T-cell (primary cell): ENCODE measurements at regions not wholly inside any gene's neighbourhood (a gene's known extent, or its start where the extent isn't known, plus 50 kb on each side); places are given as distances from the start of the nearest gene placed in this dataset.

Source experiments
- ATAC-seq, 4 experiments: fragments of 200-7000 bp in 3 of 4; fragments of 150-1000 bp in 1 of 4; cut with Tn5 transposase; replicated peaks in 1 of 4; 1 replicate in 3 of 4; 2 replicates in 1 of 4; pipeline ENCODE4 v1.10.0; 2021; ENCODE audit warnings: moderate library complexity in 3 of 4, mild to moderate bottlenecking in 2 of 4, moderate number of reproducible peaks in 1 of 4
- CTCF ChIA-PET, 2 donors: fragments of 300-600 bp; sonication (Branson Sonifier 250); formaldehyde crosslinking; loops; one replicate each; lab custom pipeline; 2022; ENCODE audit warnings: antibody characterized with exemption in 2 of 2; lab: Charles Lee
- POLR2A ChIA-PET, 2 donors: fragments of 300-600 bp; sonication (Branson Sonifier 250); formaldehyde crosslinking; loops; one replicate each; lab custom pipeline; 2022; ENCODE audit warnings: antibody characterized with exemption in 2 of 2; lab: Charles Lee
- DNase-seq, 35 experiments: peaks; one replicate each; pipeline versions ENCODE4 v3.0.0 to v3.0.0-alpha.2; 2013 to 2023
- H3K27ac ChIP-seq: one replicate; pipeline ENCODE4 v1.5.1; 2013; ENCODE audit warnings: low read length
- H3K27me3 ChIP-seq, 2 experiments: replicated peaks in 1 of 2; 1 replicate in 1 of 2; 2 replicates in 1 of 2; pipeline versions ENCODE4 v1.6.1 to v1.7.0; 2013; ENCODE audit warnings: low read length in 1 of 2, mixed read lengths in 1 of 2; ENCODE audit not compliant: control insufficient read depth in 2 of 2, insufficient read depth in 2 of 2; ENCODE audit errors: extremely low read depth in 1 of 2
- H3K36me3 ChIP-seq, 2 donors: 1 replicate in 1 of 2; 2 replicates in 1 of 2; pipeline versions ENCODE4 v1.6.1 to v1.7.0; 2013; ENCODE audit warnings: low read length in 1 of 2; ENCODE audit not compliant: control insufficient read depth in 2 of 2, insufficient read depth in 1 of 2; ENCODE audit errors: extremely low read depth in 1 of 2
- H3K4me1 ChIP-seq, 2 experiments: 1 replicate in 1 of 2; 2 replicates in 1 of 2; pipeline versions ENCODE4 v1.6.1 to v1.7.0; 2013; ENCODE audit warnings: low read length in 2 of 2, mixed read lengths in 1 of 2; ENCODE audit not compliant: insufficient read depth in 2 of 2, control insufficient read depth in 1 of 2; ENCODE audit errors: extremely low read depth in 1 of 2
- H3K4me3 ChIP-seq, 2 donors: 1 replicate in 1 of 2; 2 replicates in 1 of 2; pipeline versions ENCODE4 v1.5.1 to v1.7.0; 2013; ENCODE audit warnings: mild to moderate bottlenecking in 2 of 2, low read length in 1 of 2, moderate library complexity in 1 of 2; ENCODE audit not compliant: control insufficient read depth in 1 of 2; ENCODE audit errors: extremely low read depth in 1 of 2
- H3K9me3 ChIP-seq: 2 replicates; pipeline ENCODE4 v1.7.0; 2013
- H3K27ac Mint-ChIP-seq, 2 donors: one replicate each; pipeline ENCODE4 v1.8.0; 2020 to 2021; ENCODE audit warnings: mild to moderate bottlenecking in 2 of 2, mixed read lengths in 2 of 2
- H3K27me3 Mint-ChIP-seq, 2 donors: one replicate each; pipeline ENCODE4 v1.8.0; 2021 to 2022; ENCODE audit warnings: mixed read lengths in 2 of 2
- H3K36me3 Mint-ChIP-seq: one replicate; pipeline ENCODE4 v1.8.0; 2021; ENCODE audit warnings: mixed read lengths
- H3K4me1 Mint-ChIP-seq, 3 donors: one replicate each; pipeline ENCODE4 v1.8.0; 2020 to 2022; ENCODE audit warnings: mixed read lengths in 3 of 3, mild to moderate bottlenecking in 1 of 3
- H3K4me3 Mint-ChIP-seq, 3 donors: one replicate each; pipeline ENCODE4 v1.8.0; 2020 to 2022; ENCODE audit warnings: mild to moderate bottlenecking in 3 of 3, mixed read lengths in 3 of 3, moderate library complexity in 3 of 3
- H3K9me3 Mint-ChIP-seq, 3 donors: one replicate each; pipeline ENCODE4 v1.8.0; 2020 to 2022; ENCODE audit warnings: mixed read lengths in 3 of 3
- WGBS: methylation state at CpG from one replicate; pipeline ENCODE4 v1.1.5; 2013; ENCODE audit warnings: missing lambda C conversion rate; ENCODE audit not compliant: insufficient coverage; 5-methylcytosine and 5-hydroxymethylcytosine counted together

DNA sequence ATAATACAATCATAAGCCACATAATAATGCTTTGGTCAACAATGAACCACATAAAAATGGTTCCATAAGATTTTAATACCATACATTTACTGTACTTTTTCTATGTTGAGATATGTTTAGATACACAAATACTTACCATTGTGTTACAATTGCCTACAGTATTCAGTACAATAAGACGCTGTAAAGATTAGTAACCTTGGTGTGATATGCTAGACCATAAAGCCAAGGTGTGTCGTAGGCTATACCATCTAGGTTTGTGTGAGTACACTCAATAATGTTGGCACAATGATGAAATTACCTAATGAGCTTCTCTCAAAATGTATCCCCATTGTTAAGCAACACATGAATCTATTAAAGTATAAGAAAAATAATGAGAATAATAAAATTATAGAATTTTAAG is 662.3 kb downstream of the SATB2 start:
- H3K27ac Mint-ChIP-seq, result no peak overlapping the region
- no peaks in the 10 kb centered on the region for H3K4me1 ChIP-seq
- H3K27me3 Mint-ChIP-seq, result no peaks in the 10 kb centered on the region
- H3K4me1 Mint-ChIP-seq, result no peaks in the 10 kb centered on the region
- no peaks in the 10 kb centered on the region for H3K9me3 Mint-ChIP-seq
- no peak for DNase-seq
- CTCF ChIA-PET, result no interaction called here
- H3K27me3 ChIP-seq, result no peaks in the 10 kb centered on the region
- no peaks in the 10 kb centered on the region for H3K36me3 Mint-ChIP-seq
- POLR2A ChIA-PET, result no interaction called here
- WGBS, result no CpG with 5 or more reads among the region's 2 CpGs
- no peak overlapping the region for H3K4me3 ChIP-seq
- H3K4me3 Mint-ChIP-seq, result no peak overlapping the region
- H3K9me3 ChIP-seq, result no peaks in the 10 kb centered on the region
- no peak overlapping the region for H3K27ac ChIP-seq
- no peaks in the 10 kb centered on the region for H3K36me3 ChIP-seq
- ATAC-seq, result no peak

- no peaks in the 10 kb centered on the region for H3K27me3 ChIP-seq
- no peak for ATAC-seq
- Mint-ChIP-seq H3K9me3 (peaks cover 0 to 2% (median 0%) of the 10 kb centered on the region in 3 donors), H3K4me1 (no peaks in the 10 kb centered on the region), H3K4me3 (no peak overlapping the region), H3K36me3 (no peaks in the 10 kb centered on the region), H3K27ac (no peak overlapping the region), H3K27me3 (no peaks in the 10 kb centered on the region)
- no peaks in the 10 kb centered on the region for H3K9me3 ChIP-seq
- H3K36me3 ChIP-seq, result no peaks in the 10 kb centered on the region
- H3K27ac ChIP-seq, result no peak overlapping the region
- CTCF ChIA-PET, result no interaction called here
- no peak overlapping the region for H3K4me3 ChIP-seq
- H3K4me1 ChIP-seq, result no peaks in the 10 kb centered on the region
- POLR2A ChIA-PET, result interaction anchor here in 1 of 2 donors (0.6 kb wide), 1 partner anchor 79 kb away, joined by 3 read pairs; no protein-coding TSS in a partner anchor
- WGBS, result no CpG with 5 or more reads among the region's 1 CpG
- DNase-seq, result no peak
Measured at GRCh38 chr2:198791623-198792022, 666.1 kb downstream of the SATB2 start.

- Histone ChIP-seq H3K4me3 (no peak overlapping the region), H3K27ac (no peak overlapping the region), H3K36me3 (no peaks in the 10 kb centered on the region), H3K4me1 (no peaks in the 10 kb centered on the region), H3K9me3 (no peaks in the 10 kb centered on the region), H3K27me3 (no peaks in the 10 kb centered on the region)
- Mint-ChIP-seq H3K36me3 (no peaks in the 10 kb centered on the region), H3K9me3 (peaks cover 0 to 7% (median 4%) of the 10 kb centered on the region in 3 donors), H3K27ac (no peak overlapping the region), H3K4me1 (no peaks in the 10 kb centered on the region), H3K4me3 (no peak overlapping the region), H3K27me3 (no peaks in the 10 kb centered on the region)
- DNase-seq (no peak), ATAC-seq (no peak)
- CTCF ChIA-PET, result no interaction called here
- POLR2A ChIA-PET, result no interaction called here
- WGBS, result no CpG with 5 or more reads among the region's 2 CpGs
Measured at GRCh38 chr2:198788676-198789075, 669.1 kb downstream of the SATB2 start.

- no peak overlapping the region for H3K27ac Mint-ChIP-seq
- no peak for ATAC-seq
- no peak for DNase-seq
- Histone ChIP-seq H3K9me3 (no peaks in the 10 kb centered on the region), H3K36me3 (no peaks in the 10 kb centered on the region), H3K4me3 (no peak overlapping the region), H3K4me1 (no peaks in the 10 kb centered on the region), H3K27me3 (no peaks in the 10 kb centered on the region), H3K27ac (no peak overlapping the region)
- H3K4me1 Mint-ChIP-seq, result no peaks in the 10 kb centered on the region
- ChIA-PET POLR2A (no interaction called here), CTCF (no interaction called here)
- peaks cover 4 to 7% (median 5%) of the 10 kb centered on the region in 3 donors for H3K9me3 Mint-ChIP-seq
- no peak overlapping the region for H3K4me3 Mint-ChIP-seq
- no CpG with 5 or more reads among the region's 3 CpGs for WGBS
- no peaks in the 10 kb centered on the region for H3K36me3 Mint-ChIP-seq
- no peaks in the 10 kb centered on the region for H3K27me3 Mint-ChIP-seq
Measured at GRCh38 chr2:198782734-198783133, 675.0 kb downstream of the SATB2 start.

- Mint-ChIP-seq H3K9me3 (no peaks in the 10 kb centered on the region), H3K27me3 (no peaks in the 10 kb centered on the region), H3K4me3 (no peak overlapping the region), H3K36me3 (no peaks in the 10 kb centered on the region), H3K27ac (no peak overlapping the region), H3K4me1 (no peaks in the 10 kb centered on the region)
- 50% methylated on average over 2 of the region's 6 CpGs for WGBS
- no peak overlapping the region for H3K27ac ChIP-seq
- ATAC-seq (no peak), DNase-seq (no peak)
- no peaks in the 10 kb centered on the region for H3K9me3 ChIP-seq
- no peaks in the 10 kb centered on the region for H3K4me1 ChIP-seq
- no peaks in the 10 kb centered on the region for H3K36me3 ChIP-seq
- POLR2A ChIA-PET, result no interaction called here
- CTCF ChIA-PET, result no interaction called here
- H3K4me3 ChIP-seq, result no peak overlapping the region
- H3K27me3 ChIP-seq, result no peaks in the 10 kb centered on the region
Measured at GRCh38 chr2:198776616-198777406, 680.9 kb downstream of the SATB2 start.

GRCh38 chr2:198775737-198776136 is 682.0 kb downstream of the SATB2 start:
- H3K27me3 Mint-ChIP-seq, result no peaks in the 10 kb centered on the region
- CTCF ChIA-PET, result no interaction called here
- Histone ChIP-seq H3K36me3 (no peaks in the 10 kb centered on the region), H3K4me3 (no peak overlapping the region), H3K27me3 (no peaks in the 10 kb centered on the region), H3K4me1 (no peaks in the 10 kb centered on the region), H3K27ac (no peak overlapping the region), H3K9me3 (no peaks in the 10 kb centered on the region)
- 85% methylated on average over 3 of the region's 5 CpGs for WGBS
- POLR2A ChIA-PET, result no interaction called here
- no peaks in the 10 kb centered on the region for H3K36me3 Mint-ChIP-seq
- no peaks in the 10 kb centered on the region for H3K9me3 Mint-ChIP-seq
- no peak for DNase-seq
- H3K4me3 Mint-ChIP-seq, result no peak overlapping the region
- H3K4me1 Mint-ChIP-seq, result no peaks in the 10 kb centered on the region
- ATAC-seq, result no peak
- no peak overlapping the region for H3K27ac Mint-ChIP-seq
